Right lobe of liver (tissue), 4 donors: ENCODE measurements at regions not wholly inside any gene's neighbourhood (a gene's known extent, or its start where the extent isn't known, plus 50 kb on each side); places are given as distances from the start of the nearest gene placed in this dataset.

Source experiments
- CTCF ChIP-seq, 4 donors: fragments of 200-600 bp in 3 of 4; fragments of 450-650 bp in 1 of 4; IDR thresholded peaks; one replicate each; pipeline versions ENCODE4 v1.5.1 to v1.8.0; 2016 to 2022; ENCODE audit warnings: antibody characterized with exemption in 4 of 4, mild to moderate bottlenecking in 2 of 4
- POLR2A ChIP-seq: fragments of 450-650 bp; IDR thresholded peaks from one replicate; pipeline ENCODE4 v1.6.1; 2017; ENCODE audit warnings: antibody characterized with exemption, mild to moderate bottlenecking
- donor health status: DM: no; HTN: no; CAD: no.
- donor health status: DM: no; HTN: no; CAD: no.
- donor health status: DM: no; HTN: yes; CAD: no.

- TF ChIP-seq CTCF (IDR thresholded peaks at IDR 0.05) (no peak), POLR2A (no peak)
Measured at GRCh38 chr21:16358784-16359183, 629.0 kb downstream of the USP25 start.
